ENCODE measurements at regions not wholly inside any gene's neighbourhood (a gene's known extent, or its start where the extent isn't known, plus 50 kb on each side); places are given as distances from the start of the nearest gene placed in this dataset.
"Not testable (repeated sequence)": the region's sequence is repeated elsewhere in the genome, so short reads cannot be mapped to it uniquely, and the experiment has no call there.

DNA sequence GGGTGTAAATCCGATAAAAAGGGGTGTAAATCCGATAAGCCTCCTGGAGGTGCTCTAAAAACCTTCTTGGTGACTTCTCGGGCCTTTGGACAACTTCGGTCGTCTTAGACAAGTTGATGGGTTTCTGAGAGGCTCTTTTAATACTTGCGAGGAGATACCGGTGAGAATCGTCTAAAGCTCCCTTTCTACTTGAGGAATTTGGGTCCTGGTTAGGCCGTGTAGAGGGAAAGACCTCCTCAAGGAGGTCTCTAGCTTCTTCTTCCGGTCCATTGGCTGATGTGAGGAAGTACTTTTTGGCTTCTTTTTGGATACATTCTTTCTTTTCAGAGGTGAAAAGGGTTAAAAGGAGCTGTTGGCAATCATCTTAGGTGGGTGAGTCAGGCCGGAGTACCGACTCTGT is 128.5 kb downstream of the ART5 start:
- DNase-seq: not testable (repeated sequence)

GRCh38 chr11:3512751-3513150 is 129.0 kb downstream of the ART5 start:
- not testable (repeated sequence) for DNase-seq

GRCh38 chr11:3512133-3512703 is 129.6 kb downstream of the ART5 start:
- peak; percentile 35 to 36 for DNase-seq

GRCh38 chr11:3511416-3512132 is 130.2 kb downstream of the ART5 start:
- DNase-seq: peak in 1 of 2 donors; percentile 4

- not testable (repeated sequence) for DNase-seq
Observed at GRCh38 chr11:3509563-3509962, 130.6 kb upstream of the ZNF195 start.

DNA sequence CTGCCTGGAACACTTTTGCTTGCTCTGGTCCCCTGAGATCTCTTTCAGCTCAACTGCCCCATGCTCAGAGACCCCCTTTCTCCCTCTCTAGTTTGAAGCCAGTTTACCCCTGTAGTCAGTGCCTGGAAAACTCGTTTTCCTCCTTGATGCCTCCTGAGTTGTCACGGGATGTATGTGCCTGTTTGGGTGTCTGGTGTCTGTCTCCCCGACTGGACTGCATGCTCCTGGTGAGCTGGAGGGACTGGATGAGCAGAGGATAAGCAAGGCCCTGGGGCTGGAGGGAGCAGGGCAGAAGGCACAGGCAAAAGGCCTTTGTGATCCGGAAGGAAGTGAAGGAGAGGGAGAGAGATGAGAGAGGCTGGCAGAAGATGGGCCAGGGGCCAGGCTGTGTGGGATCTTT is 120.3 kb upstream of the ZNF195 start:
- DNase-seq: not testable (repeated sequence)

GRCh38 chr11:3498356-3498755 is 119.4 kb upstream of the ZNF195 start:
- DNase-seq: not testable (repeated sequence)

GRCh38 chr11:3493152-3493551 is 114.2 kb upstream of the ZNF195 start:
- not testable (repeated sequence) for DNase-seq

GRCh38 chr11:3488003-3488402 is 109.1 kb upstream of the ZNF195 start:
- not testable (repeated sequence) for DNase-seq

DNA sequence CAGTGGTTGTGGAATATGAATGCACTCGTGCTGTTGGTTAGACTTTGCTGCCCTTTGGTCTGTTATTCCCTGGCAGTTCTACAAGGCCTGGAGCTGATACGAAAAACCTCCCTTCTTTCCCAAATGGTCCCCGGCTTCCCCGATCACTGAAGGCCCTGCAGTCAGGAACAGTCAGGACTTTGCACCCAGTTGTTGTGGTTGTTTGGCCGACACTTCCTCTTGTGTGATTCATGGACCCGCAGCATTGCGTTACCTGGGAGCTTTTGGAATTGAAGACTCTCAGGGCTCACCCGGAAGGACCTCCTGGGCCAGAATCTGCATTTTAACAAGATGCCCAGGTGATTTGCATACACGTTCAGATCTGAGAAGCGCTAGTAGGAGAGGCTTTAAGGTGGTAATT is 106.8 kb upstream of the ZNF195 start:
- not testable (repeated sequence) for DNase-seq

- DNase-seq: not testable (repeated sequence)
Observed at GRCh38 chr11:3476937-3477885, 98.3 kb upstream of the ZNF195 start.

DNA sequence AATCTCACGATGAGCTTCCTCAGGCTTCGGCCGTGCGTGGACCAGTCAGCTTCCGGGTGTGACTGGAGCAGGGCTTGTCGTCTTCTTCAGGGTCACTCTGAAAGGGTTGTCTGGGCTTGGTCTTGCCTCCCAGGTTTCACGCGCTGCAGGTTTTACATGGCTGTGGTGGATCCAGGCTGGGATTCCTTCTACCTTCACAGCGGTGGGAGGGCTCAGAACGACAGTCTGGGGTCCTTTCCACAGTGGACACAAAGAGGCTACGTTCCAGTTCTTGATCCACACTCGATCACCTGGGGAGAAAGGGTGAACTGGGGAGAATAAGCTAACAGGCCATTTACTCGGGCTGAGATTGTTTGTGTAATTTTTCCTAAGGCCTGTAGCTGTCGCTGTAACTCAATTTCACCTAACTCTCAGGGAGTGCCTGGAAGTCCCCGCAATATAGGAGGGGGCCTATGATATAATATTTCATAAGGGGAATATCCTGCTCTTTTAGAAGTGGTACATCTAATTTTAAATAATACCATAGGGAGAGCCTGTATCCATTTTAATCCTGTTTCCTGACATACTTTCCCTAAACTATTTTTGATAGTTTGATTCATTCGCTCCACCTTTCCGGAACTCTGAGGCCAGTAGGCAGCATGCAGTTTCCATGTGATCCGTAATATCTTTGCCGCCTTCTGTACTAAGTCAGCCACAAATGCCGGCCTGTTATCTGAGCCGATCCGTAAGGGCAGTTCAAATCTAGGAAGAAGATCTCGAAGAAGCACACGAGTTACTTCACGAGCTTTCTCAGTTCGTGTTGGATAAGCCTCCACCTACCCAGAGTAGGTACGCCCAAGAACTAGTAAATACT is 97.4 kb upstream of the ZNF195 start:
- DNase-seq: not testable (repeated sequence)

- DNase-seq: not testable (repeated sequence)
Observed at GRCh38 chr11:3468963-3469362, 90.0 kb upstream of the ZNF195 start.

DNA sequence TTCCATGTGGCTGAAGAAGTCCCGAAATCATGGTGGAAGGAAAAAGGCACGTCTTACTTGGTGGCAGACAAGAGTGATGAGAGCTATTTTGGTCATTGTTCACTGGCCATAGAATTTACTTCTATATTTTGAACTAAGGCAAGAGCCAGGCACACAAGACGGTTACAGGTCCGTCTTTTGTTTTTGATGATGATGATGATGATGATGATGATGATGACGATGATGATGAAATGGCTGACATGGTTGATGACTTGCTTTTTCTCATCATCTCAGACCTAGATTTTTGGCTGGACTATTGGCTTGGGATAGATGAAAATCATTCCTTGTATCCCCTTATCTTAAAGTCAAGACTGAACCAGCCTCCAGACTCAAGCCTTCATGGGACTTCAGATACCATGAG is 88.7 kb upstream of the ZNF195 start:
- not testable (repeated sequence) for DNase-seq

DNA sequence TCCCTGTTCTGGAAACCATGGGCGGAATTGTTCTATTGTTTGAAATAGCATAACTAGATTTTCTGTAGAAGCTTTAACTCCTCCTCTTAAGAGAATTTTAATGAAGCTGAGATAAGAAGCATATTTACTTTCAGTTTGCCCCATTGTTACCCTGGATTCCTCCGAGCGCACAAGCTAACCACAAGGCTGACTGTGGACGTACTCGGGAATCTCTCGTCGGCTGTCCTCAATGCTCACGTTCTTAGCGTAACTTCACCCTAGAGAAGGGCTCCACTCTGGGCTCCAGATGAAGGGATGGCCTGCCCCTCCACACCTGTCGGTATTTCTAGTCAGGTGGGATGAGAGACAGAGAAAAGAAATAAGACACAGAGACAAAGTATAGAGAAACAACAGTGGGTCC is 76.7 kb upstream of the ZNF195 start:
- DNase-seq: not testable (repeated sequence)

- DNase-seq: peak; percentile 40 to 48
Observed at GRCh38 chr11:3454844-3455243, 75.9 kb upstream of the ZNF195 start.

- DNase-seq: not testable (repeated sequence)
Observed at GRCh38 chr11:3453596-3454256, 74.8 kb upstream of the ZNF195 start.

DNA sequence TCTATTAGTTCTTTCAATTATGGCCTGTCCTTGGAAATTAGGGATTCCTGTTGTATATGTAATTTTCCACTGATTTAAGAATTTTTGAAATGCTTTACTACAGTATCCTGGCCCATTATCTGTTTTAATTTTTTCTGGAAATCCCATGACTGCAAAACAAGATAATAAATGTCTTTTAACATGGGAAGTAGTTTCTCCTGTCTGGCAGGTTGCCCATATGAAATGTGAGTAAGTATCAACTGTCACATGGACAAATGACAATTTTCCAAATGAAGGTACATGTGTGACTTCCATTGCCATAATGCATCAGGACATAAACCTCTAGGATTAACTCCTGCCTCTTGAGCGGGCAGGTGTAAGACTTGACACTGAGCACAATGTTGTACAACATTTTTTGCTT is 71.9 kb upstream of the ZNF195 start:
- not testable (repeated sequence) for DNase-seq

DNA sequence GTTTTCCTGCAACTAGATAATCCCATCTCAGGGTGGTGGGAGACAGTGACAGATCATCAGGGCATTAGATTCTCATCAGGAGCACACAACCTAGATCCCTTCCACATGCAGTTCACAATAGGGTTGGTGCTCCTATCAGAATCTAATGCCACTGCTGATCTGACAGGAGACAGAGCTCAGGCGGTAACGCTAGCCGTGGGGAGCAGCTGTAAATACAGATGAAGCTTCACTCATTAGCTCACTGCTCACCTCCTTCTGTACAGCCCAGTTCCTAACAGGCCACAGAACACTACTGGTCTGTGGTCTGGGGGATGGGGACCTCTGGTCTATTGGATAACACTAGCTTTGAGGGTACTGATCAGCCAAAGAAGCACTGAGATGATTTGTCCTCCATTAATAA is 66.6 kb upstream of the ZNF195 start:
- DNase-seq: not testable (repeated sequence)

DNA sequence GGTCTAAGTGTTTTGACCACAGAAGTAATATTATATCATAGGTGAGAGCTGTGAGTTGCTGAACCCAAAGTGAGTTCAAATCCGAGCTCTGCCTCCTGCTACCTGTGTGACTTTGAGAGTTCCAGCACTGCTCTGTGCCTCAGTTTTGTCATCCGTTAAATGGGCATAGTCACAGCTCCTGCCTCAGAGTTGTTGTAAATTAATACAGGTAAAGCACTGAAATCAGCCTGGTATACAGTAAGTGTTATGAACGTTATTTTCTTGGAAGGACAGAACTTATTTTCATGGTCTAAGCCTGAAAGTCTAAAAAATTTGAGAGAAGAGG is 65.4 kb upstream of the ZNF195 start:
- not testable (repeated sequence) for DNase-seq

- DNase-seq: not testable (repeated sequence)
Observed at GRCh38 chr11:3443700-3444419, 64.9 kb upstream of the ZNF195 start.
